SK-N-SH treated with all-trans-retinoic acid at 6 μM for 48 hours (cell line): ENCODE measurements at regions not wholly inside any gene's neighbourhood (a gene's known extent, or its start where the extent isn't known, plus 50 kb on each side); places are given as distances from the start of the nearest gene placed in this dataset.
A peak's percentile ranks its signal among the peaks of the same experiment; 100 is the strongest.

Experiments
- ATAC-seq: fragments of 200-7000 bp; cut with Tn5 transposase; 3 replicates; pipeline ENCODE4 v1.9.1; 2020; ENCODE audit warnings: mild to moderate bottlenecking, moderate library complexity
- ARNTL ChIP-seq: fragments of 450-650 bp; formaldehyde crosslinking; IDR thresholded peaks from 2 replicates; pipeline ENCODE4 v1.5.0; 2020; ENCODE audit warnings: low read depth, mild to moderate bottlenecking, moderate library complexity, borderline replicate concordance
- BACH2 ChIP-seq: fragments of 250-450 bp; sonication (Bioruptor Pico); IDR thresholded peaks from 2 replicates; pipeline ENCODE4 v1.9.0; 2021; ENCODE audit warnings: mild to moderate bottlenecking, borderline replicate concordance
- CSDC2 ChIP-seq: fragments of 250-450 bp; sonication (Bioruptor Pico); IDR thresholded peaks from 2 replicates; pipeline ENCODE4 v1.5.0; 2020; ENCODE audit warnings: mild to moderate bottlenecking, moderate library complexity
- ESRRG ChIP-seq: fragments of 250-450 bp; sonication (Bioruptor Pico); IDR thresholded peaks from 2 replicates; pipeline ENCODE4 v1.6.1; 2021; ENCODE audit warnings: mild to moderate bottlenecking
- ISL1 ChIP-seq: fragments of 250-450 bp; sonication (Bioruptor Pico); IDR thresholded peaks from 2 replicates; pipeline ENCODE4 v2.1.2; 2022; ENCODE audit warnings: mild to moderate bottlenecking, moderate library complexity
- PPARA ChIP-seq: fragments of 250-450 bp; sonication (Bioruptor Pico); IDR thresholded peaks from 2 replicates; pipeline ENCODE4 v1.5.0; 2020; ENCODE audit warnings: mild to moderate bottlenecking, borderline replicate concordance
- RARB ChIP-seq: fragments of 250-450 bp; sonication (Bioruptor Pico); IDR thresholded peaks from 2 replicates; pipeline ENCODE4 v1.8.0; 2021; ENCODE audit warnings: mild to moderate bottlenecking, moderate library complexity
- TCF4 ChIP-seq: fragments of 250-450 bp; sonication (Bioruptor Pico); IDR thresholded peaks from 2 replicates; pipeline ENCODE4 v1.8.0; 2021; ENCODE audit warnings: mild to moderate bottlenecking, moderate library complexity, borderline replicate concordance
- TOX ChIP-seq: fragments of 250-450 bp; sonication (Bioruptor Pico); IDR thresholded peaks from 2 replicates; pipeline ENCODE4 v1.8.0; 2021; ENCODE audit warnings: mild to moderate bottlenecking, moderate library complexity, borderline replicate concordance
- ZC3H10 ChIP-seq: fragments of 250-450 bp; sonication (Bioruptor Pico); IDR thresholded peaks from 2 replicates; pipeline ENCODE4 v1.5.1; 2021; ENCODE audit warnings: mild to moderate bottlenecking, moderate library complexity
- ZFP30 ChIP-seq: fragments of 450-650 bp; formaldehyde crosslinking; IDR thresholded peaks from 2 replicates; pipeline ENCODE4 v1.5.0; 2022; ENCODE audit warnings: mild to moderate bottlenecking, moderate library complexity
- ZNF70 ChIP-seq: fragments of 450-650 bp; formaldehyde crosslinking; IDR thresholded peaks from 2 replicates; pipeline ENCODE4 v1.5.0; 2020; ENCODE audit warnings: mild to moderate bottlenecking, moderate library complexity
- ZNF8 ChIP-seq: fragments of 450-650 bp; formaldehyde crosslinking; IDR thresholded peaks from 2 replicates; pipeline ENCODE4 v1.5.0; 2020; ENCODE audit warnings: mild to moderate bottlenecking, moderate library complexity
- TF ChIP-seq, protein P1 (sequence below): fragments of 250-450 bp; sonication (Bioruptor Pico); IDR thresholded peaks from 2 replicates; pipeline ENCODE4 v1.5.1; 2021; ENCODE audit warnings: mild to moderate bottlenecking, moderate library complexity
- TF ChIP-seq, protein P2 (sequence below): fragments of 250-450 bp; sonication (Bioruptor Pico); IDR thresholded peaks from 2 replicates; pipeline ENCODE4 v1.8.0; 2021; ENCODE audit warnings: low read depth, mild to moderate bottlenecking, moderate library complexity, borderline replicate concordance
- TF ChIP-seq, protein P3 (sequence below): fragments of 250-450 bp; sonication (Bioruptor Pico); IDR thresholded peaks from 2 replicates; pipeline ENCODE4 v1.5.0; 2020; ENCODE audit warnings: mild to moderate bottlenecking, moderate library complexity

DNA sequence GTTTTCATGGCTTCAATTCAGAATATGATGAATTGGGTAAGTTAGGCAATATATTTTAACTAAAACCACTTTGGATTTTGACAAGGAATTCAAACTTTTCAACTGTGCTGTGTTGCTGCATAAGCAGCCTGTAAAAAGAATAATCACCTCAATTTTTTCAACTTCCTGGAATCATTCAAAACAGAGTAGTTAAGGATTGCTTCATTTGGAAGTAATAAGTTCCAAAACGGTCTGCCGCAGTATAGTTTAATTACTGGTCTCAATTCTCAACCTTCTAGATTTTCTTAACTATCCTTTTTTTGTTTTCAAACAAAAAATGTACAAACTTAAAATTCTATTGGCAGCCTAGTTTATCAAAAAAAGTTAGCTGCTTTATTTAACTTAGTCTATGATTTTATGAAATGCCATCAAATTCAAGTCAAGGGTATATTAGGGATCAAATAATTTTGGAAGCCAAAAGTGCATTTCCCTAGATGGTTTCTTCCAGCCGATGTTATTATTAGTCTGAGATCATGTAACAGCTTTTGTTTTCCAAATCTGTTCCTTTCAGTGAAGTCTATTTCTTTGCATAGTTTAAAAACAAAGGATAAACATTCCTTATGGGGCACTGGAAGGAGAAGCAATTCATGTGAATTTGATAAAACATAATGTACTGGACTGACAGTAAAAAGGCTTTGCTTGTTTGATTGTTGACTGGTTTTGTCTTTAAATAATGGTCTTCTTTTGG is 76.1 kb upstream of the ETAA1 start:
- 0 out of 2 replicates have a peak, but pooled peaks have one; percentile 36 for TF ChIP-seq ISL1
- TF ChIP-seq ARNTL (CRISPR knock-in tag) = no peak
- TF ChIP-seq ESRRG = no peak
- TF ChIP-seq TOX (CRISPR knock-in tag) = no peak
- no peak for TF ChIP-seq ZFP30 (CRISPR knock-in tag)
- no peak for TF ChIP-seq ZC3H10 (CRISPR knock-in tag)
- no peak for TF ChIP-seq CSDC2 (CRISPR knock-in tag)
- no peak for ATAC-seq

DNA sequence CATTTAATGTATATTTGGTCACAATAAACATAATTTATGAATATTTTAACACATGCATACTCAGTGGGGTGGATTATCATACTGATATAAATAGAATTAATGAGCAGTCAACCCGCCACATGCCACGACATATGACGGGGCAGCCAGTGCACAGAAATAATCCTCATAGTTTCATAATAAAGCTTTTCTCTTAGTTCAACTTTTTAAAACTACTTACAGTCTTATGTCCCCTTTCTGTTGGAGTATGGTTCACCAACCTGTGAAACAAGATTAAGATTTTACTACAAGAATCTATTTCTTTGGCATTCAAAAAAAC is 75.6 kb upstream of the ETAA1 start:
- no peak for TF ChIP-seq ZFP30 (CRISPR knock-in tag)
- TF ChIP-seq, protein P1, sequence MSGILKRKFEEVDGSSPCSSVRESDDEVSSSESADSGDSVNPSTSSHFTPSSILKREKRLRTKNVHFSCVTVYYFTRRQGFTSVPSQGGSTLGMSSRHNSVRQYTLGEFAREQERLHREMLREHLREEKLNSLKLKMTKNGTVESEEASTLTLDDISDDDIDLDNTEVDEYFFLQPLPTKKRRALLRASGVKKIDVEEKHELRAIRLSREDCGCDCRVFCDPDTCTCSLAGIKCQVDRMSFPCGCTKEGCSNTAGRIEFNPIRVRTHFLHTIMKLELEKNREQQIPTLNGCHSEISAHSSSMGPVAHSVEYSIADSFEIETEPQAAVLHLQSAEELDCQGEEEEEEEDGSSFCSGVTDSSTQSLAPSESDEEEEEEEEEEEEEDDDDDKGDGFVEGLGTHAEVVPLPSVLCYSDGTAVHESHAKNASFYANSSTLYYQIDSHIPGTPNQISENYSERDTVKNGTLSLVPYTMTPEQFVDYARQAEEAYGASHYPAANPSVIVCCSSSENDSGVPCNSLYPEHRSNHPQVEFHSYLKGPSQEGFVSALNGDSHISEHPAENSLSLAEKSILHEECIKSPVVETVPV (CRISPR knock-in tag) = no peak
- TF ChIP-seq, all 23 proteins: peak for 0
- no peak for ATAC-seq

DNA sequence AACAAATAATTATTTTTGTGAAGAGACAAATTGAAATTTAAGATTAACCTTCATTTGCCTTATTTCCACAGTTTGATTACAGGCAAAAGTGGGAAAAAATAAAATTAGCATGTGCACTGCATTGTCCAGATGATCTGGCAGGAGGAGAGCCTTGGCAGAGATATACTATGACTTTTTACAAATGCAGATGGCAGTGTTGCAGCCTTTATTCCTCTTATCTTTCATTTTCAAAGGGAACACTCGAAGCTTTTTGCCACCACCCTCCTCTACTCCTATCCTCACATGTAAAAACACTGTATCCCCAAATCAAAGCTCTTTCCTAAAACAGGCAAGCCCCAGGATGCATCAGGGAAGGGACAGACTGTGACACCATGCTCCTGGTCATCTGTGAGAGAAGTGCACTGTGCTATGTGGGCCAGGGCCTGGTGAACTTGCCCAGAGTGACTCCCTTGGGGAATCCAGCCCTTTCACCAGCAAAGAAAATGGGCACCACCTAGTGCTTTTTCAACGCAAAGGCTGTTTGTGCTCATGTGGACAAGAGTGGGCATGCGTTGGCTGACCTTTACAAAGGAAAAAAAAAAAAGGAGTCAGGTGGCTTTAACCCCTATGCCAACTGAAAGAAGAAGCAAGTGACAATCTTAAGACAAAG is 74.7 kb upstream of the ETAA1 start:
- peak; percentile 15; the same call in 1 of the 2 replicates for TF ChIP-seq ZNF70 (CRISPR knock-in tag)
- TF ChIP-seq, protein P2, sequence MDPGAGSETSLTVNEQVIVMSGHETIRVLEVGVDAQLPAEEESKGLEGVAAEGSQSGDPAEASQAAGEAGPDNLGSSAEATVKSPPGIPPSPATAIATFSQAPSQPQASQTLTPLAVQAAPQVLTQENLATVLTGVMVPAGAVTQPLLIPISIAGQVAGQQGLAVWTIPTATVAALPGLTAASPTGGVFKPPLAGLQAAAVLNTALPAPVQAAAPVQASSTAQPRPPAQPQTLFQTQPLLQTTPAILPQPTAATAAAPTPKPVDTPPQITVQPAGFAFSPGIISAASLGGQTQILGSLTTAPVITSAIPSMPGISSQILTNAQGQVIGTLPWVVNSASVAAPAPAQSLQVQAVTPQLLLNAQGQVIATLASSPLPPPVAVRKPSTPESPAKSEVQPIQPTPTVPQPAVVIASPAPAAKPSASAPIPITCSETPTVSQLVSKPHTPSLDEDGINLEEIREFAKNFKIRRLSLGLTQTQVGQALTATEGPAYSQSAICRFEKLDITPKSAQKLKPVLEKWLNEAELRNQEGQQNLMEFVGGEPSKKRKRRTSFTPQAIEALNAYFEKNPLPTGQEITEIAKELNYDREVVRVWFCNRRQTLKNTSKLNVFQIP (CRISPR knock-in tag) = no peak
- TF ChIP-seq, protein P1 (CRISPR knock-in tag) = no peak
- TF ChIP-seq, protein P3, sequence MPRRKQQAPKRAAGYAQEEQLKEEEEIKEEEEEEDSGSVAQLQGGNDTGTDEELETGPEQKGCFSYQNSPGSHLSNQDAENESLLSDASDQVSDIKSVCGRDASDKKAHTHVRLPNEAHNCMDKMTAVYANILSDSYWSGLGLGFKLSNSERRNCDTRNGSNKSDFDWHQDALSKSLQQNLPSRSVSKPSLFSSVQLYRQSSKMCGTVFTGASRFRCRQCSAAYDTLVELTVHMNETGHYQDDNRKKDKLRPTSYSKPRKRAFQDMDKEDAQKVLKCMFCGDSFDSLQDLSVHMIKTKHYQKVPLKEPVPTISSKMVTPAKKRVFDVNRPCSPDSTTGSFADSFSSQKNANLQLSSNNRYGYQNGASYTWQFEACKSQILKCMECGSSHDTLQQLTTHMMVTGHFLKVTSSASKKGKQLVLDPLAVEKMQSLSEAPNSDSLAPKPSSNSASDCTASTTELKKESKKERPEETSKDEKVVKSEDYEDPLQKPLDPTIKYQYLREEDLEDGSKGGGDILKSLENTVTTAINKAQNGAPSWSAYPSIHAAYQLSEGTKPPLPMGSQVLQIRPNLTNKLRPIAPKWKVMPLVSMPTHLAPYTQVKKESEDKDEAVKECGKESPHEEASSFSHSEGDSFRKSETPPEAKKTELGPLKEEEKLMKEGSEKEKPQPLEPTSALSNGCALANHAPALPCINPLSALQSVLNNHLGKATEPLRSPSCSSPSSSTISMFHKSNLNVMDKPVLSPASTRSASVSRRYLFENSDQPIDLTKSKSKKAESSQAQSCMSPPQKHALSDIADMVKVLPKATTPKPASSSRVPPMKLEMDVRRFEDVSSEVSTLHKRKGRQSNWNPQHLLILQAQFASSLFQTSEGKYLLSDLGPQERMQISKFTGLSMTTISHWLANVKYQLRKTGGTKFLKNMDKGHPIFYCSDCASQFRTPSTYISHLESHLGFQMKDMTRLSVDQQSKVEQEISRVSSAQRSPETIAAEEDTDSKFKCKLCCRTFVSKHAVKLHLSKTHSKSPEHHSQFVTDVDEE (CRISPR knock-in tag) = peak; percentile 58; the same call in 1 of the 2 replicates
- no peak for TF ChIP-seq ZC3H10 (CRISPR knock-in tag)
- no peak for TF ChIP-seq RARB (CRISPR knock-in tag)
- ATAC-seq = peak; percentile 95

DNA sequence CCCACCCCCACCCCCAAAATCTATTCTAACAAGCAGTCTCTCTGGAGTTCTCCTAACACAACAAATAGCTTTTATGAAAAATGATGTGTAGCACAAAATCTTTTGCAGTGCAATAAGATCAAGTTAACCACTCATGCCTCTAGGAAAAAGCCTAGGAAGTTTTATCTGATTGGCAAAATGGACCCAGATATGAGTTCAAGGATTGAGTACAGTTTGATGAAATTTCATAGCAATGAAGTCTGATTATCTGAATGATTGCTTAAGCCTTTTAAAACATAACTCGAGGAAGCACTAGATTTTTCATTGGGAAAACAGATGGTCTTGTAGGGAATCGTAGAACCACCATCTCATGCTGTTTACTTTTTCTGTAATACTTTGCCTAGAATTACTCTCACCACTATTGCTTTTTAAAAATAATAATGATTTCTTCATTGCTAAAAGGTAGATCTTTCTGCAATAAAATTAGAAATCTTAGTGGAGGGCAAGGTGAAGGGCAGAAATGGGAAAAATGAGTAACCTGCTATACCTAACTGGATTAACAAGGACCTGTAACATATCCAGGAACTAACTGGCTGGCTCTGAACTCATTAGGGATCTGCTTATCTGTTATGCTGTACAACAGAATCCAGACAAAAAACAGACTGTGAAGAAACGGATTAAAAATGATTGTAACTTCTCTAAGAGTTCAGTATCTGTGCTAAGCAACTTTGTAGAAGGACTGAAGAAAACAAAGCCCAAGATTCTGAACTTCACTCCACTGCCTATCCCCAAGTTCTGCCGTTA is 73.7 kb upstream of the ETAA1 start:
- TF ChIP-seq, protein P2 (CRISPR knock-in tag) = no peak
- TF ChIP-seq CSDC2 (CRISPR knock-in tag) = no peak
- peak; percentile 77; the same call in 1 of the 2 replicates for TF ChIP-seq TCF4
- TF ChIP-seq ESRRG = no peak
- peak; percentile 65 for TF ChIP-seq ISL1
- TF ChIP-seq PPARA (CRISPR knock-in tag) = no peak
- no peak for TF ChIP-seq ZFP30 (CRISPR knock-in tag)
- no peak for TF ChIP-seq BACH2 (CRISPR knock-in tag)
- TF ChIP-seq ZNF8 = no peak
- peak; percentile 18; the same call in 1 of the 3 replicates for ATAC-seq
